ENCODE measurements at regions not wholly inside any gene's neighbourhood (a gene's known extent, or its start where the extent isn't known, plus 50 kb on each side); places are given as distances from the start of the nearest gene placed in this dataset.

DNA sequence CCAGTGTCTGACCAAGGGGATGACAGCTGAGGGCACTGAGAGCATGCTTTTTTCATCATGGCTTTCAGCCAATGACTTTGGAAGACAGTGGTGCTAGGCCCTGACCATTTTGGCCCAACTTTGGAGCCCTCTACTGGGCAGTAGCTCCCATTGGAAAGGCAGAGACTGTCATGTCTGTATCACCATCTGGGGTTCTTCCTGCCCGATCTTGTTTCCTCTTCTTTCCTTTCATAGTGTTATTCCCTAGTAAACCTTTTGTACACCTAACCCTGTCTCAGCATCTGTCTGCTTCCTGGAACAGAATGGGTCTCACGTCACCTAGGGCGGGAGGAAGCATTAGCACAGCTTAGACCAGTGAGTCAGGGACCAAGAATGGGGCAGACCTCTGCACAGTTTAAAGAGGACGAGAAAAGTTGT is 97.4 kb upstream of the MAST4 start:
- H3K27me3 ChIP-seq (ENCODE audit: control insufficient read depth, insufficient read depth, low read length) = no peaks in the 10 kb centered on the region
- CTCF ChIA-PET = no interaction called here
- POLR2A ChIA-PET = no interaction called here
- TF ChIP-seq, protein P1, sequence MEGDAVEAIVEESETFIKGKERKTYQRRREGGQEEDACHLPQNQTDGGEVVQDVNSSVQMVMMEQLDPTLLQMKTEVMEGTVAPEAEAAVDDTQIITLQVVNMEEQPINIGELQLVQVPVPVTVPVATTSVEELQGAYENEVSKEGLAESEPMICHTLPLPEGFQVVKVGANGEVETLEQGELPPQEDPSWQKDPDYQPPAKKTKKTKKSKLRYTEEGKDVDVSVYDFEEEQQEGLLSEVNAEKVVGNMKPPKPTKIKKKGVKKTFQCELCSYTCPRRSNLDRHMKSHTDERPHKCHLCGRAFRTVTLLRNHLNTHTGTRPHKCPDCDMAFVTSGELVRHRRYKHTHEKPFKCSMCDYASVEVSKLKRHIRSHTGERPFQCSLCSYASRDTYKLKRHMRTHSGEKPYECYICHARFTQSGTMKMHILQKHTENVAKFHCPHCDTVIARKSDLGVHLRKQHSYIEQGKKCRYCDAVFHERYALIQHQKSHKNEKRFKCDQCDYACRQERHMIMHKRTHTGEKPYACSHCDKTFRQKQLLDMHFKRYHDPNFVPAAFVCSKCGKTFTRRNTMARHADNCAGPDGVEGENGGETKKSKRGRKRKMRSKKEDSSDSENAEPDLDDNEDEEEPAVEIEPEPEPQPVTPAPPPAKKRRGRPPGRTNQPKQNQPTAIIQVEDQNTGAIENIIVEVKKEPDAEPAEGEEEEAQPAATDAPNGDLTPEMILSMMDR (IDR thresholded peaks at IDR 0.05; ENCODE audit: insufficient read depth, low read depth, low read length) = no peak
- H3K36me3 ChIP-seq (ENCODE audit: control insufficient read depth, insufficient read depth, low read length) = no peaks in the 10 kb centered on the region
- DNase-seq (ENCODE audit: low read depth) = no peak
- H3K4me3 ChIP-seq (ENCODE audit: low read depth, low read length) = no peak overlapping the region

DNA sequence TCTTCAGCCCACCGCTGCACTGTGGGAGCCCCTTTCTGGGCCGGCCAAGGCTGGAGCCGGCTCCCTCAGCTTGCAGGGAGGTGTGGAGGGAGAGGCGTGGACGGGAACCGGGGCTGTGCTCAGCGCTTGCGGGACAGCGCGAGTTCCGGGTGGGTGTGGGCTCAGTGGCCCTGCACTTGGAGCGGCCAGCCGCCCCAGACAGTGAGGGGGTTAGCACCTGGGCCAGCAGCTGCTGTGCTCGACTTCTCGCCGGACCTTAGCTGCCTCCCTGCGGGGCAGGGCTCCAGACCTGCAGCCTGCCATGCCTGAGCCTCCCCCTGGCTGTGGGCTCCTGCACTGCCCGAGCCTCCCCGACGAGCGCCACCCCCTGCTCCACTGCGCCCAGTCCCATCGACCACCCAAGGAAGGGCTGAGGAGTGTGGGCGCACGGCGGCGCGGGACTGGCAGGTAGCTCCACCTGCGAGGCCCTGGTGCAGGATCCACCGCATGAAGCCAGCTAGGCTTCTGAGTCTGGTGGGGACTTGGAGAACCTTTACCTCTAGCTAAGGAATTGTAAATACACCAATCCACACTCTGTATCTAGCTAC is 92.9 kb upstream of the MAST4 start:
- CTCF ChIA-PET = no interaction called here
- H3K36me3 ChIP-seq (ENCODE audit: control insufficient read depth, insufficient read depth, low read length) = no peaks in the 10 kb centered on the region
- no peak overlapping the region for H3K4me3 ChIP-seq (ENCODE audit: low read depth, low read length)
- TF ChIP-seq, protein P1 (IDR thresholded peaks at IDR 0.05; ENCODE audit: insufficient read depth, low read depth, low read length) = no peak
- H3K27me3 ChIP-seq (ENCODE audit: control insufficient read depth, insufficient read depth, low read length) = no peaks in the 10 kb centered on the region
- no peak for DNase-seq (ENCODE audit: low read depth)
- POLR2A ChIA-PET = no interaction called here

DNA sequence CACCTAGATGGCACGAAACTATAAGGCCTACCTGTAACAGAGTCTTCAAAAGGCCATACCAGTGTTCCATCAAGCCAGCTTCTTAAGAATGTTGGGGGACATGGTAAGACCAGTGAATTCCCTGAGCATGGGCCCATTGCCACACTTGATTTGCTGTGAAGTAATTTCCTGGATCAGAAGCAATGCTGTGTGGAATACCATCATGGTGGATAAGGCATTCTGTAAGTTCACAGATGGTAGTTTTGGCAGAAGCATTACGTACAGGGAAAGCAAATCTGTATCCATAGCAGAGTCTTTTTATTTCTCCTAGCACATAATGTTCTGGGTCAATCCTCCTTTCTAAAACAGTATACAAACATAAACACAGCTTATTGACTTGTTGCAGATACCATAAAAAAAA is 89.1 kb upstream of the MAST4 start:
- ChIA-PET CTCF (interaction anchor here (1.7 kb wide), 1 partner anchor 30 kb away, joined by 3 read pairs; no protein-coding TSS in a partner anchor), POLR2A (no interaction called here)
- Histone ChIP-seq H3K27me3 (ENCODE audit: control insufficient read depth, insufficient read depth, low read length) (no peaks in the 10 kb centered on the region), H3K4me3 (ENCODE audit: low read depth, low read length) (no peak overlapping the region), H3K36me3 (ENCODE audit: control insufficient read depth, insufficient read depth, low read length) (no peaks in the 10 kb centered on the region)
- DNase-seq (ENCODE audit: low read depth) = no peak
- TF ChIP-seq, protein P1 (IDR thresholded peaks at IDR 0.05; ENCODE audit: insufficient read depth, low read depth, low read length) = no peak

DNA sequence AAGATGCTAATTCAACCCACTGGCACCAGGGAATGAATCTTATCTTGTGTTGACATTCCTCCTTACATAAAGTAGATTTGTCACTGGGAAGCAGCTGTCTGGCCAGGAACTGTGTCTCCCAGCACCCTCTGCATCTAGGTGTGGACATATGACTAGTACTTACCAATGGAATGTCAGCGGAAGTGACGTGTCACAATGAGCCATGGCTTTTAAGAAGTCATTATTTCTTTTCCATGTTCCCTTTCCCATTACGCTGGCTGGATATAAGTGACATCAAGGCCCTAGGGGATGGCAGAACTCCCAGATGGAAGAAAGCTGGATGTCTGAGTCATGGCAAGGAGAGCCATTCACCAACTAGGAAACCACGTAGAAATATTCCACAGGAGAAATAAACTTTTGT is 84.7 kb upstream of the MAST4 start:
- no peaks in the 10 kb centered on the region for H3K27me3 ChIP-seq (ENCODE audit: control insufficient read depth, insufficient read depth, low read length)
- TF ChIP-seq, protein P1 (IDR thresholded peaks at IDR 0.05; ENCODE audit: insufficient read depth, low read depth, low read length) = no peak
- CTCF ChIA-PET = no interaction called here
- no peaks in the 10 kb centered on the region for H3K36me3 ChIP-seq (ENCODE audit: control insufficient read depth, insufficient read depth, low read length)
- POLR2A ChIA-PET = no interaction called here
- H3K4me3 ChIP-seq (ENCODE audit: low read depth, low read length) = no peak overlapping the region
- DNase-seq (ENCODE audit: low read depth) = no peak

DNA sequence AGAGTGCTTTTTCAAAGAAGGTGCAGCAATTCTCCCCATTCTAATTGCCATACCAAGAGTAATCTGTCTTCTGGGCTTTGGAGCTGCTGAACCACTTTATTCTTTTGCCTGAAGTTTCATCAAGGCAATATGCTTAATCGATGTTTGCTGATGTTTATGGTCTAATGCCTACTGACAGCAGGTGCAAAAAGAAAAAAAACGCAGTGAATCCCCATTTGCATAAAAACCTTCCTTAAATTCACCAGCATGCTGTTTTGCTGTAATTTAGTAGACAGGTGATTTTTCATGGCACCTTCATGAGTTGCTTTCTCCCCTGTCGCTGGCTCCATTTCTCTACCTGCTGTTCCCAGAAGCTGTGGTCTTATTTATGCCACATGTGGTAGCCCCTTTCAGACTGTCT is 83.1 kb upstream of the MAST4 start:
- CTCF ChIA-PET = no interaction called here

More for the DNA sequence above, 83.1 kb upstream of the MAST4 start:
- TF ChIP-seq, protein P1 (IDR thresholded peaks at IDR 0.05; ENCODE audit: insufficient read depth, low read depth, low read length) = no peak
- Histone ChIP-seq H3K4me3 (ENCODE audit: low read depth, low read length) (no peak overlapping the region), H3K27me3 (ENCODE audit: control insufficient read depth, insufficient read depth, low read length) (no peaks in the 10 kb centered on the region), H3K36me3 (ENCODE audit: control insufficient read depth, insufficient read depth, low read length) (no peaks in the 10 kb centered on the region)
- POLR2A ChIA-PET = no interaction called here
- DNase-seq (ENCODE audit: low read depth) = no peak

Data from BJ (cell line).